Activated CD4-positive, alpha-beta T cell treated with anti-CD3 and anti-CD28 coated beads, Interleukin-2, amount 50 U/mL, for 24 hours (primary cell): ENCODE measurements at regions not wholly inside any gene's neighbourhood (a gene's known extent, or its start where the extent isn't known, plus 50 kb on each side); places are given as distances from the start of the nearest gene placed in this dataset.
A peak's percentile ranks its signal among the peaks of the same experiment; 100 is the strongest.
"Not testable (repeated sequence)": the region's sequence is repeated elsewhere in the genome, so short reads cannot be mapped to it uniquely, and the experiment has no call there.

Experiments used
- DNase-seq, 2 donors: peaks; one replicate each; pipeline ENCODE4 v3.0.0-alpha.2; 2020; ENCODE audit warnings: low read depth in 1 of 2, low spot score in 1 of 2

- no peak for DNase-seq
Observed at GRCh38 chr7:142506601-142507000, 242.7 kb upstream of the PRSS1 start.

GRCh38 chr7:142503949-142504348 is 245.3 kb upstream of the PRSS1 start:
- DNase-seq = not testable (repeated sequence)

- no peak for DNase-seq
Observed at GRCh38 chr7:142503036-142503435, 245.2 kb upstream of the PRSS58 start.

- no peak for DNase-seq
Observed at GRCh38 chr7:142501434-142501833, 243.6 kb upstream of the PRSS58 start.

- no peak for DNase-seq
Observed at GRCh38 chr7:142500366-142500765, 242.5 kb upstream of the PRSS58 start.

GRCh38 chr7:142499635-142500034 is 241.8 kb upstream of the PRSS58 start:
- DNase-seq = no peak

- DNase-seq = no peak
Observed at GRCh38 chr7:142498364-142498763, 240.5 kb upstream of the PRSS58 start.

GRCh38 chr7:142496545-142496991 is 238.7 kb upstream of the PRSS58 start:
- DNase-seq = no peak

GRCh38 chr7:142495879-142496278 is 238.0 kb upstream of the PRSS58 start:
- not testable (repeated sequence) for DNase-seq

- DNase-seq = not testable (repeated sequence)
Observed at GRCh38 chr7:142495301-142495700, 237.4 kb upstream of the PRSS58 start.

- DNase-seq = no peak
Observed at GRCh38 chr7:142494021-142494420, 236.2 kb upstream of the PRSS58 start.

- DNase-seq = no peak
Observed at GRCh38 chr7:142488842-142489241, 231.0 kb upstream of the PRSS58 start.

- DNase-seq = no peak
Observed at GRCh38 chr7:142488036-142488633, 230.3 kb upstream of the PRSS58 start.

GRCh38 chr7:142487565-142487964 is 229.7 kb upstream of the PRSS58 start:
- not testable (repeated sequence) for DNase-seq

GRCh38 chr7:142487124-142487523 is 229.3 kb upstream of the PRSS58 start:
- no peak for DNase-seq

- DNase-seq = no peak
Observed at GRCh38 chr7:142485617-142486226, 227.9 kb upstream of the PRSS58 start.

GRCh38 chr7:142483659-142484317 is 225.9 kb upstream of the PRSS58 start:
- DNase-seq = no peak

- peak in 1 of 2 donors; percentile 35 for DNase-seq
Observed at GRCh38 chr7:142482891-142483658, 225.2 kb upstream of the PRSS58 start.

- no peak for DNase-seq
Observed at GRCh38 chr7:142481548-142481947, 223.7 kb upstream of the PRSS58 start.

- no peak for DNase-seq
Observed at GRCh38 chr7:142478479-142479220, 220.8 kb upstream of the PRSS58 start.

- not testable (repeated sequence) for DNase-seq
Observed at GRCh38 chr7:142477801-142478200, 219.9 kb upstream of the PRSS58 start.
